Cerebellar cortex (tissue), 1 donor: ENCODE measurements at regions not wholly inside any gene's neighbourhood (a gene's known extent, or its start where the extent isn't known, plus 50 kb on each side); places are given as distances from the start of the nearest gene placed in this dataset.

Experiments
- DNase-seq: peaks from one replicate; pipeline ENCODE4 v3.0.0-alpha.2; 2015; ENCODE audit warnings: low spot score

GRCh38 chr5:2983583-2984300 lies 232.3 kb upstream of the IRX2 start:
- DNase-seq, result no peak

- DNase-seq, result no peak
Measured at GRCh38 chr5:2981652-2982051, 230.2 kb upstream of the IRX2 start.

GRCh38 chr5:2981035-2981434 lies 229.6 kb upstream of the IRX2 start:
- no peak for DNase-seq

GRCh38 chr5:2960294-2960693 lies 208.8 kb upstream of the IRX2 start:
- no peak for DNase-seq

GRCh38 chr5:2958976-2959375 lies 207.5 kb upstream of the IRX2 start:
- DNase-seq, result no peak

GRCh38 chr5:2948875-2949274 lies 197.4 kb upstream of the IRX2 start:
- DNase-seq, result no peak

- DNase-seq, result no peak
Measured at GRCh38 chr5:2946315-2946714, 194.8 kb upstream of the IRX2 start.

- DNase-seq, result no peak
Measured at GRCh38 chr5:2936413-2936812, 184.9 kb upstream of the IRX2 start.

GRCh38 chr5:2929779-2930178 lies 178.3 kb upstream of the IRX2 start:
- no peak for DNase-seq

GRCh38 chr5:2921651-2922050 lies 170.2 kb upstream of the IRX2 start:
- DNase-seq, result no peak

GRCh38 chr5:2921176-2921575 lies 169.7 kb upstream of the IRX2 start:
- no peak for DNase-seq

- no peak for DNase-seq
Measured at GRCh38 chr5:2920312-2920711, 168.8 kb upstream of the IRX2 start.

GRCh38 chr5:2919310-2920018 lies 168.0 kb upstream of the IRX2 start:
- DNase-seq, result no peak

GRCh38 chr5:2917524-2917923 lies 166.0 kb upstream of the IRX2 start:
- no peak for DNase-seq

- no peak for DNase-seq
Measured at GRCh38 chr5:2917093-2917492, 165.6 kb upstream of the IRX2 start.

- DNase-seq, result no peak
Measured at GRCh38 chr5:2916076-2916682, 164.7 kb upstream of the IRX2 start.

GRCh38 chr5:2914981-2915484 lies 163.6 kb upstream of the IRX2 start:
- no peak for DNase-seq

- no peak for DNase-seq
Measured at GRCh38 chr5:2914022-2914661, 162.7 kb upstream of the IRX2 start.

- no peak for DNase-seq
Measured at GRCh38 chr5:2913281-2913680, 161.8 kb upstream of the IRX2 start.

GRCh38 chr5:2912741-2913140 lies 161.3 kb upstream of the IRX2 start:
- no peak for DNase-seq

- DNase-seq, result no peak
Measured at GRCh38 chr5:2910401-2911175, 159.1 kb upstream of the IRX2 start.

- DNase-seq, result no peak
Measured at GRCh38 chr5:2909035-2909434, 157.6 kb upstream of the IRX2 start.
